ENCODE measurements at regions not wholly inside any gene's neighbourhood (a gene's known extent, or its start where the extent isn't known, plus 50 kb on each side); places are given as distances from the start of the nearest gene placed in this dataset.

DNA sequence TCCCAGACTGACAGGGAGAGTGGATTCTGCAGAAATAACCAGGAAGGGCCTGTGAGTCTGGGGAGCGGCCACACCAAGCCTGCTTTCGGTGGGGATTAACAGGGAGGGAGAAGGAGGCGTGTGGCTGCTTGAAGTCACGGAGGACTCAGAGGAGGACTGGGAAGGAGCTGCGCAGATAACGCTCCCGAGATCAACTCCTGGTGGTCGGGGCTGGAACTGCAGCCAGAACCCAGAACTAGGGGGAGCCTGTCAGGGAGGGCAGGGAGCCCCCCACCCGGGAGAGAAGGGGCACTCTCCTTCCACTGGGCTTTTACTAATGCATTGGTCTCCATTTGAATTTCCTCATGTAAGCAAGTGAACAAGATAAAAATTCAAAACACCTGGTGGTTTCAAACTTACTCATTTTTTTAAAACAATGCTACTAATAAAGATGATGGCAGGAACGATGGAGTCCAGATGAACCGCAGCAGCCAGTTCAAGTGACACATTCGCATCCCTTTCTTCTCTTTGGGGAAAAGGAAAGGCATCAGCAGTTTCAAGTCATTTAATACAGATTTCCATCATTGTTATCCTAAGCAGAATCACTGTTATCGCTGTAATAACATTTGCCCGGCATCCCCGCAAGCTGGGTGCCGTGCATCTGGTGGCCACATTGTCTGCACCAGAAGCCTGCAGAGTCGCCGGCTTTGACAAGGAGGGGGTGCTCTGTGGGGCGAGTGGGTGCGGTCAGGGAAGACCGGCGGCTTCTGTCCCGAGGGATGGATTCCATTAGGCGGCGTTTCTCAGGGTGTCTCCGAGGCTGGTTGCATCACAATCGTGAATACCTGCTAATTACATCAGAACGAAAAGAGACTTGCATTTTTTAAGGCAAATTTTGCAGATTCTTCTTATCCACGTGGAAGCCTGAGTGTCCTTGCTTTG, 183.0 kb downstream of the FOXL1 start:
- Histone ChIP-seq H3K4me3 (ENCODE audit: low read length) (no peak overlapping the region), H3K27me3 (ENCODE audit: control insufficient read depth, insufficient read depth) (no peaks in the 10 kb centered on the region), H3K27ac (ENCODE audit: low read length) (no peak overlapping the region), H3K9me3 (ENCODE audit: control insufficient read depth, low read length) (no peaks in the 10 kb centered on the region), H3K4me1 (ENCODE audit: control insufficient read depth, insufficient read depth, low read length) (no peaks in the 10 kb centered on the region)
- DNase-seq (peak; percentile 70 to 86 (median 86)), ATAC-seq (peak; percentile 79 to 81)
- intact Hi-C loops (cut with DNase I), result loop anchor here in 1 of 4 donors (10.0 kb wide), 1 partner anchor 187 kb away; the partner anchor contains the start of gene FOXL1
- WGBS, result 8% methylated on average over 29 of the region's 29 CpGs

DNA sequence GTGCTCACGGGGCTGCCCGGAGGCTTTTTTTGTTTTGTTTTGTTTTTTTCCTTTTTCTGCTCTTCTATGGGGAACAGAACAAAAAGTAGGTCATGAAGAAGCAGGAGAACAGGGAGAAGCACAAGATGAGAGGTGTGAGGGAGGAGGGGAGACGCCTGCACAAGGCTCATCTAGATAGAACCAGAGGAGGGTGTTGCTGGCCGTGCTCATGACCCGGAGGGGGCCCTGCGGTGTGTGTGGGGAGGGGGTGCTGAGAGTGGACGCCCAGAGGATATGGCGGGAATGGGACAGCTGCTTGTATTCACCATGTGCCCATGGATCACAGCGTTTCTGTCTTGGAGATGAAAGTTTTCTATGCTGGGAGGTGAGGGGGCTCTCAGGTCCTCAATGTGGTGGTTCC, 183.7 kb downstream of the FOXL1 start:
- ATAC-seq, result no peak
- 26% methylated on average over 9 of the region's 9 CpGs for WGBS
- Histone ChIP-seq H3K4me1 (ENCODE audit: control insufficient read depth, insufficient read depth, low read length) (no peaks in the 10 kb centered on the region), H3K27ac (ENCODE audit: low read length) (no peak overlapping the region), H3K27me3 (ENCODE audit: control insufficient read depth, insufficient read depth) (no peaks in the 10 kb centered on the region), H3K9me3 (ENCODE audit: control insufficient read depth, low read length) (no peaks in the 10 kb centered on the region), H3K4me3 (ENCODE audit: low read length) (no peak overlapping the region)
- DNase-seq, result no peak
- intact Hi-C loops (cut with DNase I), result loop anchor here in 1 of 4 donors (10.0 kb wide), 1 partner anchor 187 kb away; the partner anchor contains the start of gene FOXL1

DNA sequence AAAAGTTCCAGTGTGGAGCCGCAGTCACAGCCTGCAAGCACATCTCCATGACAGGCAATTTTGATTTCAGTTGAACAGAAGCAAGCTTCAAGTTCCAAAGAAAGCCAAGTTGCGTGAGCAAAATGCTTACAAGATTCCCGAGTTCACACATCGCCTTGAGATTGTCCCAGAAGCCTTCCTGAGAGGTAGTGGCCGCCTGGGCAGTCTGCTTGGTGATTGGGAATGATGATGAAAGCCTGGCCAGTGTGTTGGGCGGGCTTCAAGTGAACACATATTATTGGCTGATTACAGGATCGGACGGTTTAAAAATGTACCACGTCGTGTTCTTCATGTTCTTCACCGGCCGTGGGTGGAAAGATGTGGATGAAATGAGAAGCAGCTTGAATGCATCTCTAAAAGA, 185.5 kb downstream of the FOXL1 start:
- WGBS, result 79% methylated on average over 12 of the region's 12 CpGs
- Histone ChIP-seq H3K9me3 (ENCODE audit: control insufficient read depth, low read length) (no peaks in the 10 kb centered on the region), H3K27me3 (ENCODE audit: control insufficient read depth, insufficient read depth) (no peaks in the 10 kb centered on the region), H3K4me1 (ENCODE audit: control insufficient read depth, insufficient read depth, low read length) (no peaks in the 10 kb centered on the region), H3K4me3 (ENCODE audit: low read length) (no peak overlapping the region), H3K27ac (ENCODE audit: low read length) (no peak overlapping the region)
- no peak for ATAC-seq
- no peak for DNase-seq
- intact Hi-C loops (cut with DNase I), result loop anchor here in 1 of 4 donors (10.0 kb wide), 1 partner anchor 189 kb away; the partner anchor contains the start of gene FOXL1

DNA sequence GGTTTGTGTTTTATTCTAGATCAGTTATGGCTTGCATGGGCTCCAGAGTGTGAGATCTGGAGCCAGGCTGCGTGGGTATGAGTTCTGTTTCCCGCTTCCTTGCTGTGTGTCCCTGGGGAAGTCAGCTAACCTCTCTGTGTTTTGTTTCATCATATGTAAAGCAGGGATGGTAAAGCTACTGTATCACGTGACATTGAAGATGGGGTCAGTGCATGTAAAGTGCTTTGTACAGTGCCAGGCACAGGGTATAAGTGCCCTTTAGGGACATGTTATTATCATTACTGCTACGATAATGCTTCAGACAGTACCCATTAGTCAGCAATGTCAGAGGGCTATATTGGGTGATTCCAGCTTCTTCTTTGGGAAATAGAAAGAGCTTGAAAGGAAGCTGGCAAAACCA, 186.2 kb downstream of the FOXL1 start:
- Histone ChIP-seq H3K4me1 (ENCODE audit: control insufficient read depth, insufficient read depth, low read length) (no peaks in the 10 kb centered on the region), H3K27me3 (ENCODE audit: control insufficient read depth, insufficient read depth) (no peaks in the 10 kb centered on the region), H3K27ac (ENCODE audit: low read length) (no peak overlapping the region), H3K4me3 (ENCODE audit: low read length) (no peak overlapping the region), H3K9me3 (ENCODE audit: control insufficient read depth, low read length) (no peaks in the 10 kb centered on the region)
- no peak for DNase-seq
- intact Hi-C loops (cut with DNase I), result loop anchor here in 1 of 4 donors (10.0 kb wide), 1 partner anchor 190 kb away; the partner anchor contains the start of gene FOXL1
- WGBS, result 89% methylated on average over 4 of the region's 4 CpGs
- no peak for ATAC-seq

DNA sequence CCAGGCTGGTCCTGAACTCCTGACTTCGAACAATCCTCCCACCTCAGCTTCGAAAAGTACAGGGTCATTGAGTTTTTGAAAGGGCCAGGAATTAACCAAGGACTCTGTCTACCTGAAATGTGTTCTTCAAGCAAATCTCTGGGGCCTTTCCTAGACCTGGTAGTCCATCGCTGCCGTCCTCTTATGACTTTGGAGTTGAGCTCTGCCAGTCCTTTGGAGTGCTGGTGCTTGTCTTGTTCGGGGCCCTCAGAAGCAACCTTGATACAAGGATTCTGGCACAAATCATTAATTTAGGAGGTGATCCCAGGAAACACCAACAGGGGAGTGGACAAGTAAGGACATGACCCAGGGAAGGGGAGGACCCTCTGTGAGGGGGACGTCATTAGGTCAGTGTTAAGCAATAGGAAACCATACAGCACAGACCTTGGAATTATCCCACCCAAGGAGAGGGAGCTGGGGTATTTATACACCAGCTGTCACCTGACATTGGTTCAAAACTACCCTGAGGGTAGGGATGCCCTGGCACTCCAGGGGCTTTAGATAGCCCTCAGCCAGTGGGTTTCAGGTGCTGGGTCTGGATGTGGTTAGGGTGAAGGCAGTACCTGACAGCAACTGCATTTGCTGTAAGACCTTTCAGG, 187.2 kb downstream of the FOXL1 start:
- Histone ChIP-seq H3K4me1 (ENCODE audit: control insufficient read depth, insufficient read depth, low read length) (no peaks in the 10 kb centered on the region), H3K27ac (ENCODE audit: low read length) (no peak overlapping the region), H3K27me3 (ENCODE audit: control insufficient read depth, insufficient read depth) (no peaks in the 10 kb centered on the region), H3K9me3 (ENCODE audit: control insufficient read depth, low read length) (no peaks in the 10 kb centered on the region), H3K4me3 (ENCODE audit: low read length) (no peak overlapping the region)
- intact Hi-C loops (cut with DNase I), result loop anchor here in 1 of 4 donors (10.0 kb wide), 1 partner anchor 191 kb away; the partner anchor contains the start of gene FOXL1
- WGBS, result 89% methylated on average over 6 of the region's 6 CpGs
- no peak for ATAC-seq
- DNase-seq, result no peak

DNA sequence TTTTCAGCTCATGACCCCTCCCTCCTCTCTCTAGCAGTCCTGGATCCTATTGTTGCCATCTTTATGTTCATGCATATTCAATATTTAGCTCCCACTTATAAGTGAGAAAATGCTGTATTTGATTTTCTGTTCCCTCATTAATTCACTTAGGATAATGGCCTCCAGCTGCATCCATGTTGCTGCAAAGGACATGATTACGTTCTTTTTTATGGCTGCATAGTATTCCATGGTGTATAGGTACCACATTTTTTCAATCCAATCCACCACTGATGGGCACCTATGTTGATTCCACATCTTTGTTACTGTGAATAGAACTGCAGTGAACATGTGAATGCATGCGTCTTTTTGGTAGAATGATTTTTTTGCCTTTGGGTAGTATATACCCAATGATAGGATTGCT, 188.4 kb downstream of the FOXL1 start:
- no peaks in the 10 kb centered on the region for H3K4me1 ChIP-seq (ENCODE audit: control insufficient read depth, insufficient read depth, low read length)
- H3K27ac ChIP-seq (ENCODE audit: low read length), result no peak overlapping the region
- intact Hi-C loops (cut with DNase I), result loop anchor here in 1 of 4 donors (10.0 kb wide), 1 partner anchor 192 kb away; the partner anchor contains the start of gene FOXL1
- ATAC-seq (no peak), DNase-seq (no peak)
- H3K4me3 ChIP-seq (ENCODE audit: low read length), result no peak overlapping the region
- WGBS, result 91% methylated on average over 2 of the region's 2 CpGs
- no peaks in the 10 kb centered on the region for H3K9me3 ChIP-seq (ENCODE audit: control insufficient read depth, low read length)
- no peaks in the 10 kb centered on the region for H3K27me3 ChIP-seq (ENCODE audit: control insufficient read depth, insufficient read depth)

DNA sequence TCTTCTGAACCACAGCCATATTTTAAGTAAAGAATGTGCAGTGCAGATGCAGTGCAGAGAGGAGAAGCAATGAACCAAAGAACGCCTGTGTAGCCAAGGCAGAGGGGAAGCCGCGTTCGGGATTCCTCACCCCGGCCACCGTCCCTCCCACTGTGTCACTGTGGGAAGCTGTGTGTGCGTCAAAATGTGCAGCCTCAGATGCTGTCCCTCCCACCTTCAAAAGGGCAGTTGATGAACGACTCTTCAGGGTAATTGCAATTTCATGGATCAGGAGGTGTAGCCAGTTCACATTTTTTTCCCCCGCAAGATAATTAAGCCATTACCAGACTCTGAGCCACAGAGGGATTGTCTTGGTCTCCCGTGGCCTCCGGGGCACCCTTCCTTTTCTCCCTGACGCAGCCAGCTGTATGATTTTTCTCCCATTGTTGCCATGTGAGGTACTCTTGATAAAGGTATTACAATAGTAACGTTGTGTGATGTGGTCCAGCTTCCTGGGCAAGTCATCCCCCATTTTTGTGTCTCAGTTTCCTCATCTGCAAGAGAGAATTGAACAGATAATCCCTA, 190.0 kb downstream of the FOXL1 start:
- H3K9me3 ChIP-seq (ENCODE audit: control insufficient read depth, low read length), result no peaks in the 10 kb centered on the region
- no peak for ATAC-seq
- no peaks in the 10 kb centered on the region for H3K4me1 ChIP-seq (ENCODE audit: control insufficient read depth, insufficient read depth, low read length)
- no peaks in the 10 kb centered on the region for H3K27me3 ChIP-seq (ENCODE audit: control insufficient read depth, insufficient read depth)
- 67% methylated on average over 13 of the region's 13 CpGs for WGBS
- no peak overlapping the region for H3K4me3 ChIP-seq (ENCODE audit: low read length)
- intact Hi-C loops (cut with DNase I), result loop anchor here in 1 of 4 donors (10.0 kb wide), 1 partner anchor 194 kb away; the partner anchor contains the start of gene FOXL1
- H3K27ac ChIP-seq (ENCODE audit: low read length), result no peak overlapping the region
- DNase-seq, result no peak

DNA sequence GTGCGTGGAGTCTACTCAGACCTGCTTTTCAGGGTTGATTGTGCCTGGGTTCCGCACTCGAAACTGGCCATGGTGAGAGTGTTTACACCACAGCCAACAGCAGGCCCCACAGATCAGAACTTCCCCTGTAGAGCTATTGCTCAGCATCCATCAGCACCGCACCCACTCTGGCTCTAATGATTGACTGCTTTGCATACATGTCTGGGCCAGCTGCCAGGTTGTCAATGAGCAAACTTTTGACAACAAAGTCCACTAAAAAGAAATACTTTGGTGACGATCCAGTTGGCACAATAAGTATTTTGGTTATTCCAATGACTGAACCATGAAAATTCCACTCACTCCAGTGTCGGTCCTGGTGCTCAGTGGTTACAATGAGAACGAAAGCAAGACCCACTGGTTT, 190.7 kb downstream of the FOXL1 start:
- Histone ChIP-seq H3K9me3 (ENCODE audit: control insufficient read depth, low read length) (no peaks in the 10 kb centered on the region), H3K4me1 (ENCODE audit: control insufficient read depth, insufficient read depth, low read length) (no peaks in the 10 kb centered on the region), H3K4me3 (ENCODE audit: low read length) (no peak overlapping the region), H3K27ac (ENCODE audit: low read length) (no peak overlapping the region), H3K27me3 (ENCODE audit: control insufficient read depth, insufficient read depth) (no peaks in the 10 kb centered on the region)
- DNase-seq, result no peak
- 70% methylated on average over 7 of the region's 7 CpGs for WGBS
- intact Hi-C loops (cut with DNase I), result loop anchor here in 1 of 4 donors (10.0 kb wide), 1 partner anchor 194 kb away; the partner anchor contains the start of gene FOXL1
- no peak for ATAC-seq

DNA sequence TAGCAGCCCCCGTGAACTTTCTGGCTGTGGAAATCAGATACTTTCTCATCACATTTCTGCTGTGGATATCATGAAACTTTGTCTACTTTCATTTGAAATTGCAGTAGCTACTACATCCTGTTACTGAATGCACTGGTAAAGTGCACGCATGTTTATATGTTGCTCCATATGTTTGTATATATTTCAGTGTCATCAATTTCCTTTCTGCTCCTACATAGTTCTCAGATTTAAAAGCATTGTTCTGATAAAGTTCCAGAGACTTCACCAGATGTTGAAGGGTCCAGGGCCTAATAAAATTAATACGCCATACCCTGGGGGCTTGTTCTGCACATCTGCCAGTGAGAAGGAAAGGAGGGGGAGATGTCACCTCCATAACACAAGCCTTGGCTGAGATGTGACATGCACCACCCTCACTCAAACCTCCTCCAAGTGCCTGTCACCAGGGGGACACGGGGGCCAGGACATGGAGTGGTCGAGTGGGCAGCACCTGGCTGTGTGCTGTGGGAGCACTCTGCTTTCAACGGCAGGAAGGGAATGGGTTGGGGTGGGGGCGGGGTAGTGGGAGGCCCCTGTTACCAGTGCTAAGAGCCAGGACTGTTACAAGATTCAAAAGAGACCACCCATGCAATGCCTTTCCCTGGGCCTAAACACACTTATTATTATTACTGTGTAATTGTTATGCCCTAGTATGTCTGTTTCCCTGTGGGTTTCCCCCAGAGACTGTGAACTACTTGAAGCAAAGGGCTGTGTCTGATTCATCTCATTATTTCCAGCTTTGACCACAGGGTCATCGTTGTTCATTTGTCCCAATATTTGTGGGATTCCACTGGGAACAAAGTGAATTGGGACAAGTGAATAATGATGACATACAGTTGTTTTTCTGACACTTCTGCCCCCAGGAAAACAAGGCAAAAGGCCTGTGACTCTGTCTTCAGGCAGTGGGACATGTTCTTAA, 193.4 kb downstream of the FOXL1 start:
- Histone ChIP-seq H3K4me1 (ENCODE audit: control insufficient read depth, insufficient read depth, low read length) (no peaks in the 10 kb centered on the region), H3K27ac (ENCODE audit: low read length) (no peak overlapping the region), H3K4me3 (ENCODE audit: low read length) (no peak overlapping the region), H3K27me3 (ENCODE audit: control insufficient read depth, insufficient read depth) (no peaks in the 10 kb centered on the region), H3K9me3 (ENCODE audit: control insufficient read depth, low read length) (no peaks in the 10 kb centered on the region)
- intact Hi-C loops (cut with DNase I), result no loop called here
- WGBS, result 72% methylated on average over 8 of the region's 8 CpGs
- DNase-seq (no peak), ATAC-seq (no peak)

All from right cardiac atrium (tissue), 5 donors.